HG03064 (cell line): ENCODE measurements at regions not wholly inside any gene's neighbourhood (a gene's known extent, or its start where the extent isn't known, plus 50 kb on each side); places are given as distances from the start of the nearest gene placed in this dataset.
"Not testable (repeated sequence)": the region's sequence is repeated elsewhere in the genome, so short reads cannot be mapped to it uniquely, and the experiment has no call there.

Experiments used
- ATAC-seq: cut with Tn5 transposase; IDR thresholded peaks from one replicate; pipeline ENCODE4 v1.9.1; 2021; ENCODE audit warnings: low read depth; ENCODE audit not compliant: unreplicated experiment

DNA sequence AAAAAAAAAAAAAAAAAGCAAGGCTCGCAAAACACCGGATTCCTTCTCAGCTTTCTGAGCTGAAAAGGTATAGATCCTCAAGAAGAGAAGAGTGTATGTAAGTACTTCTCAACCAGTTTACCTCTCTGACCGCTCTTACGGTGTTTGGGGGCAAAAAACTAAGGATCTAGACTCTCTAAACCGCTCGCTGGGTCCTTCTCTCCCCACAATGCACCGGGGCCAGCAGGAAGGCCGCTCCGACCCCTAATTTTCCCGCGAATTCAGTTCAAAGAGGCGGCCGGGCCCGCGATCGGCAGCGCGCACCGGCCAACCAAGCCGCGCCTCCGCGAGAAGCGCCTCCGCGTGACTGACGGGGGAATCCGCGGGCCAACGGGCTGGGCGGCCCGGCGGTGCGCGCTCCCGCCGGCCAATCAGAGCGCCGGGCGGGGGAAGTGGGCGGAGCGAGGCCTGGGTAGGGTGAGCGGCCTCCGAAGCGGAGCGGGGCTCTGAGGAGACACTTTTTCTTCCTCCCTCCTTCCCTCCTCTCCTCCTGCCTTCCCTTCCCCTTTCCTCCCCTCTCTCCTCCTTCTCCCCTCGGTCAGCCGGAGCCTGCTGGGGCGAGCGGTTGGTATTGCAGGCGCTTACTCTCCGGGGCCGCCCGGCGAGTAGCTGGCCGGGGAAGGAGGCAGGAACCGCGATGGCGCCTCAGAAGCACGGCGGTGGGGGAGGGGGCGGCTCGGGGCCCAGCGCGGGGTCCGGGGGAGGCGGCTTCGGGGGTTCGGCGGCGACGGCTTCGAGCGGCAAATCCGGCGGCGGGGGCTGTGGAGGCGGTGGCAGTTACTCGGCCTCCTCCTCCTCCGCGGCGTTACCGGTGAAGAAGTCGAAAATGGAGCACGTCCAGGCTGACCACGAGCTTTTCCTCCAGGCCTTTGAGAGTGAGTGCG, 93.0 kb downstream of the CRLF3 start:
- ATAC-seq: peak; percentile 88

DNA sequence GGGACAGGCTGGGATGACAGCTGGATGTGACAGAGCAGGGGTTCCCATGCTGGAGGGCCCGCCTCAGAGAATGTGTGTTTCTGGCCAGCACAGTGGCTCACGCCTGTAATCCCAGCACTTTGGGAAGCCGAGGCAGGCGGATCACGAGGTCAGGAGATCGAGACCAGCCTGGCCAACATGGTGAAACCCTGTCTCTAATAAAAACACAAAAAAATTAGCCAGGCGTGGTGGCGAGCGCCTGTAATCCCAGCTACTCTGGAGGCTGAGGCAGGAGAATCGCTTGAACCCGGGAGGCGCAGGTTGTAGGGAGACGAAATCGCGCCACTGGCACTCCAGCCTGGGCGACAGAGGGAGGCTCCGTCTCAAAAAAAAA, 93.7 kb downstream of the CRLF3 start:
- not testable (repeated sequence) for ATAC-seq

DNA sequence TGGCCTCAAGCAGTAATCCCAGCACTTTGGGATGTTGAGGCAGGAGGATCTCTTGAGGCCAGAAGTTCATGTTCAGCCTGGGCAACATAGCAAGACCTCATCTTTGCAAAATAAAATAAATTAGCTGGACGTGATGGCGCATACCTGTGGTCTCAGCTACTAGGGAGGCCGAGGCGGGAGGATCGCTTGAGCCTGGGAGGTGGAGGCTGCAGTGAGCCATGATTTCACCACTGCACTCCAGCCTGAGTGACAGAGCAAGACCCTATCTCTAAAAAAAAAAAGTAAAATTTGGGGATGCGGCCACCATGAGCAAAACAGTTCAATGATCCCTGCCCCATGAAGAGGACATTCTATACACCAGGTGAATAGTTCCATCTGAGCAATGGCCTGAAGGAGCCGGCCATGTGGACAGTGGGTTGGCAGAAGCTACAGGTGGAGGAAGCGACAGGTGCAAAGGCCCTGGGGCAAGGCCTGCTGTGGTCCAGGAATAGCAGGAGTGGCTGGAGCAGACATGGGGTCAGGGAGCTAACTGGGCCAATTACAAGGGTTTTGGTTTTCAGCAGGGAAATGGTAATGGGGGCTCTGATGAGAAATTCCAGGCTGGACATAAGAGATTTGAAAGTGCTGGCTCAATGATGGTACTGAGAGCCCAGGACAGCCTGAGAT, 94.2 kb downstream of the CRLF3 start:
- ATAC-seq: not testable (repeated sequence)

DNA sequence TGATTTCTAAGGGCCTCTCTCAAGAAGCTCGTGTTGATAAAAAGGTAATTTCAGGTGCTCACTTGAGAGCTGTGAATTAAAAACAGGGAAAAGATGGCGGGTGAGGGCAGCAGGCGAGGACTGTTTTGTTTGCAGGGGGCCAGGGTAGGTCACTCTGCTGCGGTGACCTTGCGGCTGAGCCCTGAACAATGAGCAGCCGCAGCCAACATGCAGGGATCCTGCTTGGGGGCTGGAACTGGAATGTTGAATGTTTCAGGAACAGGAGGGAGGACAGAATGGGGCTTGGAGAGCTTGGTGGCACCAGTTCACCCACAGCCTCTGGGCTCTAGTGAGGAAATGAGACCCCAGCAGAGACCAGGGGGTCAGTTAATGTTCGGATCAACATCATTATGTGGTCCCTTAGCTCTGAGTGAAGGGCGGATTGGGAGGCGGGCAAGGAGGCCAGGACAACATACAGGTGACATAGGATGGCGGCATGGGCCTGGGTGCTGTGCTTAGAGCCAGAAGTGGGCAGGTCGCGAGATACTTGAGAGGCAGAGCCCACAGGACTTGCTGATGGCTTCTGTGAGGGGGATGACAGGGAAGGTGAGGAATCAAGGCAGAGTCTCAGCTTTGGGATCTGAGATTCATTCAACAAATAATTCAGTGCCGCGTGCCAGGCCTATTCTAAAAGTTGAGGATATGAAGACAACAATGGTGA, 94.9 kb downstream of the CRLF3 start:
- not testable (repeated sequence) for ATAC-seq

DNA sequence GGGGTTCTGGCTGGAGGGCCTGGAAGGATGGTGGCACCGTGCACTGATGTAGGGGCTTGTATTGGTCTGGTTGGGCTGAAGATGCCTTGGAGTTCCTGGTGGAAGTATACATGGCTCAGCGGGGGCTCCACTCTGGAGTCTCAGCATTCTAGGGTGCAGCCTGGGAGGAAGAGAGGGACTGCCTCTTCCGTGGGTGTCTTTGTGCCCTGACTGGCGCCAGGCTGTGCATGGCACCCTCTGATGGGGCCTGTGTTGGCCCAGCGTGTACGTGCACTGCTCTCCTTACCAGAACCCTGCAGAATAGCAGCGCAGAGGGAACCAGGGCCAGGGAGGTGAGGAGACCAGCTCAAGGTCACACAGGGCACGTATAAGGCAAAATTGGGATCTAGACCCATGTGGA, 97.0 kb downstream of the CRLF3 start:
- ATAC-seq: not testable (repeated sequence)

DNA sequence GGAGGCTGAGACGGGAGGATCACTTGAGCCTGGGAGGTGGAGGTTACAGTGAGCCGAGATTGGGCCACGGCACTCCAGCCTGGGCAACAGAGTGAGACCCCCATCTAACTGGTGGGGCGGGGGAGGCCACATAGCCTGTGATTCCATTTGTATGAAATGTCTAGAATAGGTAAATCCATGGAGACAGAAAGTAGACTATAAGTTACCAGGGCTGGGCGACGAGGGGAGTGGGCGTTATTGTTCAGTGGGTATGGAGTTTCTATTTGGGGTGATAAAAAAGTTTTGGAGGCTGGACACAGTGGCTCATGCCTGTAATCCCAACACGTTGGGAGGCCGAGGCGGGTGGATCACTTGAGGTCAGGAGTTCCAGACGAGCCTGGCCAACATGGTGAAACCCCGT, 97.8 kb downstream of the CRLF3 start:
- ATAC-seq: not testable (repeated sequence)

DNA sequence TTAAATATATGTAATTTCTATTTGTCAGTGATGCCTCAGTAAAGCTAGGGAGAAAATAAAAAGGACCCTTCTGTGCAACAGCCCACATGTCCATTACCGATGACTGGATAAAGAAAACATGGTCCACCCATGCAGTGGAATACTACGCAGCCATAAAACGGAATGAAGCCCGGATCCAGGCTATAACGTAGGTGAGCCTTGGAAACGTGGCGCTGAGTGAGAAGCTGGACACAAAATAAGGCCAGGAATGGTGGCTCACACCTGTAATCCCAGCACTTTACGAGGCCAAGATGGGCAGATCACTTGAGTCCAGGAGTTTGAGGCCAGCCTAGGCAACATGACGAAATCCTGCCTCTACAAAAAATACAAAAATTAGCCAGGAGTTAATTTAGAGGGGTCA, 98.2 kb downstream of the CRLF3 start:
- not testable (repeated sequence) for ATAC-seq

DNA sequence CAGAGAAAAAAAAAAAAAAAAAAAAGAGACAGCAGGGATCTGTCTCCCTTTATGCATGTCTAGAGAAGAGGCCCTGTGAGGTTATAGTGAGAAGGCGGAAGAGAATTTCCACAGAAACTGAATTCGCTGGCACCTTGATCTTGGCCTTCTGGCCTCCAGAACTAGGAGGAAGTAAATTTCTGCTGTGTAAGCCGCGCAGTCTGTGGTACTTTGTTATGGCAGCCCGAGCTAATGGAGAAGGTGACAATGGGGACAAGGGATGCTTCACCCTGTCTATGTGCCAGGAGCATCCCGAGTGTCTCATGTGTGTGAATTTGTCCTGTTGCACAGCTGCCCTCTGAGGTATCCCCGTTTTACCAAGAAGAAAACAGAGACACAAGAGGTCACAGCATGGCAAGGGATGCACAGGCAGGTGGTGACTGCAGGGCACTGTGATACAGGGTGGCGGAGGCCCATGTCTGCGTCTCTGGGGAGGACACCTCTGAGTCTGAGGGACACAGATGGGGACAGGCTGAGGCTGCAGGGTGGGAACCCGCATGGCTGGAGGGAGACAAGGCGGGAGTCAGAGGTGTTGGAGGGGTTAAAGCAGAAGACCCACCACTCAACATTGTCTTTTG, 100.3 kb downstream of the CRLF3 start:
- ATAC-seq: not testable (repeated sequence)

DNA sequence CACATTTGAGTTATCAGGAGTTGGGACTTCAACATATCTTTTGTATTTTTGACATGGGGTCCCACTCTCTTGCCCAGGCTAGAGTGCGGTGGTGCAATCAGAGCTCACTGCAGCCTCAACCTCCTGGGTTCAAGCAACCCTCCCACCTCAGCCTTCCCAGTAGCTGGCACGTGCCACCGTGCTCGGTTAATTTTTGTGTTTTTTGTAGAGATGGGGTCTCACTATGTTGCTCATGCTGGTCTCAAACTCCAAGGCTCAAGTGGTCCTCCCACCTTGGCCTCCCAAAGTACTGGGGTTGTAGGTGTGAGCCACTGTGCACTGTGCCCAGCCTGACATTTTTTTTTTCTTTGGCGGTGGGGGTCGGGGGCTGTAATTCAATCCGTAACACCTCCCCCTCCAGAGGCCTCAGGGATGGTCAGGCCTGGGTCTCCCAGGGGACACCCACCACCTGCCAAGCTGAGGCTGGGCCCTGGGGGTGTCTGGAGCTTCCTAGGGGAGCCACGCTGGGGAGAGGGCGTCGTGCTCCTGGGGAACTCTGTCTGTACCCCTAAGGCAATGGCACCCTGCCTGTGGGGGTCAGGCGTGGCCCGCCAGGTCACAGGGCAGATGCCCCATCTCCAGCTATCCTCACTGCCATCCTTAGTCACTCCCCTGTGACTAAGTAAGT, 102.2 kb downstream of the CRLF3 start:
- not testable (repeated sequence) for ATAC-seq

DNA sequence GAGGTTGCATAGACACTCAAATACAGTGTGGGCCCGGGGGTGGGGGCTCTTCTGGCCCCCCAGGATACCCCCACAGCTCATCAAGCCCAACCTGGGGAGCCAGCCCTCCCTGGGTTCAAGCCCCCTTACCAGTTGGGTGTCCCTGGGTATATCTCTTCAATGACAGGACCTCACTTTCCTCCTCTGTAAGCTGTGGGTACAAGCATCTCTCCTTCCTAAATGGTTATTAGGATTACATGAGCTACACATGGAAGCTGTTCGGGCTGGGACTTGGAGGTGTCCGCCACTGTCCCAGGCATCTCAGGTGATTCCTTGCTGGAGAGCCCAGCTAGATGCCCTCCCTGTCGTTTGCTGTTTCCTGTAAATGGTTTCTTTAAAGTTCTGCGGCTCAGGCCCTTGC, 103.5 kb downstream of the CRLF3 start:
- not testable (repeated sequence) for ATAC-seq

DNA sequence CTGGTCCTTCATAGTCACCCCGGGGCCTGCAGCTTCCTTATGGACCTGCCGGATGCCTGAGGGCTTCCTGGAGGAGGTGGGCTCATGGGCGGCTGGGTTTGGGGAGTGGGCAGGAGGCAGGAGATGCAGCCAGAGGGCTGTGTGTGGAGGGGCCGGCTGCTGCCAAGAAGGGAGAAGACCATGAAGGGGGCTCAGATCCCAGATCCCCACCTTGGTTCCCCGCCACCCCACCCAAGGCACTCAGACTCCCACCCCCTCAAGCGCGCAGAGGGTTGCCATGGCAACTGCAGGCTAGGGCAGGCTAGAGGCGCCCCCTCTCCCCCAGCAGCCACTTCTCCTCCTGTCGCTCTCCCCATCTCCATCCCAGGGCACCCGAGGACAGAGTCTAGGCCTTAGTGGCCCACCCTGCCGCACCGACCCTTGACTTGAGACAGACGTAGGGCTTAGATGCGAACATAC, 104.5 kb downstream of the CRLF3 start:
- no peak for ATAC-seq

DNA sequence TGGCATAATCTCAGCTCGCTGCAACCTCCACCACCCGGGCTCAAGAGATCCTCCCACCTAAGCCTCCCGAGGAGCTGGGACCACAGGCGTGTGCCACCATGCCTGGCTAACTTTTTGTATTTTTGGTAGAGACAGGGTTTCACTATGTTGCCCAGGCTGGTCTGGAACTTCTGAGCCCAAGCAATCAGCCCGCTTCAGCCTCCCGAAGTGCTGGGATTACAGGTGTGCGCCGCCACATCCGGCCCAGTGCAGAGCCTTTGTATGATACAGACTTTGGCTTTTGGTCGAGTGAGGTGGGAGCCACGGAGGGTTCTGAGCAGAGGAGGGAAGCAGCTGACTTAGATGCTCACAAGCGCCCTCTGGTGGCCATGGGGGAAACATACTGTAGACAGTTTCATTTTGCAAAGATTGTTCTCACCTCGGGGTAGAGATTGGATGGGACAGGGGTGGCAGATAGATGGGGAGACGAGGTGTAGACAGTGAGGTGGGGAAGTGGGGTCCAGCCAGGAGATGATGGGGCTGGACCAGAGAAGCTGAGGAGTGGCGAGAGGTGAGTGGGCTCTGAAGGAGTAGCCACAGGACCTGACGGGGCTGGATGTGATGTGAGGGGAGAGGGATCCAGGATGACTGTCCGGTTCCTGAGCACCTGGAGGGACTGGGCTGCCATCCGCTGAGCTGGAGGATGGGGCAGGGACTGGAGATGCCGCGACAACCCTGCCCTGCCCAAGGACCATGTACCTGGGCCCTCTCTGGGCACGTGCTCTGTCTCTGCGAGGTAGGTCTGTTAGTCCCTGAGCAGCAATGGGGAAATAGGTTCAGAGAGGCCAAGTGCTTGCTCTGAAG, 105.1 kb downstream of the CRLF3 start:
- ATAC-seq: not testable (repeated sequence)

DNA sequence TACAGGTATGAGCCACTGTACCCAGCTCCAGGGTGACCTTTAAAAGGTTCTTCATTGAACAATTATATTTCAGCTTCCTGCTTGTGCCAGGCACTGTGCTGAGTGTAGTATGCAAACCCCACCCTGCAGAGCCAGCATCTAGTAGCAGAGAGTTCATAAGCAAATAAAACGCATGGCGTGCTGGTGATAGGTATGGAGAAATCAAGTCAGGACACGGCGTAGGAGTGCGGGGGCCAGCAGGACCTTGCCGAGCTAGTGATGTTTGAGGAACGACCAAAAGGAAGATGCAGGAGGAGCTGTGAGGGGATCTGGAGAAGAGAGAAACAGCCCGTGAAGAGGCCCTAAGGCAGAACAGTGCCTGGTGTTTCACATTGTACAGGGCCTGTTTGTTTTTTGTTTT, 105.8 kb downstream of the CRLF3 start:
- not testable (repeated sequence) for ATAC-seq

DNA sequence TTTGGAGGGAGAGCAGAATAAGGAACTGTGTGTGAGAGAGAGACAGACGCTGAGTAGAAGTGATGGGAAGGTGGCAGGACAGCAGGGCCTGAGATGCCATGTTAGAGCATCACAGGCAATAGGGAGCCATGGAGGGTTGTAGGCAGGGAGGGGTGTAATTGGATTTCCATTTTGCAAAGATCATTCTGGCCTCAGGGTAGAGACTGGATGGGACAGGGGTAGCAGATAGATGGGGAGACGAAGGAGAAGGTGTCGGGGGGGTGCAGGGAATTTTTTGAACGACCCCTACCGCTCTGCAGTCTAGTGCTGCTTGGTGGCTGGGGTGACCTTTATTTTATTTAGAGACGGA, 106.4 kb downstream of the CRLF3 start:
- ATAC-seq: not testable (repeated sequence)

DNA sequence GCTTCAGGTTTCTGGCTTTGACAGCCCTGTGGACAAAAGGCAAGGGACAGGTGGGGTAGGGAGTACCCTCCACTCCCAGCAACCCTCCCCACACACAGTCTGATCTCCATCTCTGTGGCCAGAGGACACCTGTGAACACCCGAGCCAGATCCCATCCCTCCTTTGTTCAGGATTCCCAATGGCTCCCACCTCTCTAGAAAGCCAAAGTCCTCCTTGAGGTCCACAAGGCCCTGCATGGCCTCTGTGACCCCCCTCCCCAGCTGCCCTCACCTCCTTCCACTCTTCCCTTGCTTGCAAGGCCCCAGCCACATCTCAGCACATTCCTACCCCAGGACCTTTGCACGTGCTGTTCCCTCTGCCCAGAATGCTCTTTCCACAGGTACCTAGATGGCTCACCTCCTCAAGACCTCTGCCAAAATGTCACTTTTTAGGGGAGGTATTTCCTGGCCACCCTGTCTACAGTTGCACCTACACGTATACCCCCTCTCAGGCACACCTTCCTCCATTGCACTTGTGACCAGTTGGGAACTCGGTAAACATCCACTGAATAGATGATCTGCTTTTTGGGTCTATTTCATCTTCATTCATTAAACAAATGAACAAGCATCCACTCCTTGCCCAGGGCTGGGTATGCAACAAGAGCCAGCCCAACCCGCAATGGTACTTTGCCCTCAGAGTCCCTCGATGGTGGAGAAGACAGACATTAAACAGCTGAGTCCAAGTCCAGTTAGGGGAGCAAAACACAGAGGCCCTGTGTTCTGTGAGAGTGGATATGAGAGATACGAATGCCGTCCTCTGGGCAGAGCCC, 107.0 kb downstream of the CRLF3 start:
- ATAC-seq: no peak

DNA sequence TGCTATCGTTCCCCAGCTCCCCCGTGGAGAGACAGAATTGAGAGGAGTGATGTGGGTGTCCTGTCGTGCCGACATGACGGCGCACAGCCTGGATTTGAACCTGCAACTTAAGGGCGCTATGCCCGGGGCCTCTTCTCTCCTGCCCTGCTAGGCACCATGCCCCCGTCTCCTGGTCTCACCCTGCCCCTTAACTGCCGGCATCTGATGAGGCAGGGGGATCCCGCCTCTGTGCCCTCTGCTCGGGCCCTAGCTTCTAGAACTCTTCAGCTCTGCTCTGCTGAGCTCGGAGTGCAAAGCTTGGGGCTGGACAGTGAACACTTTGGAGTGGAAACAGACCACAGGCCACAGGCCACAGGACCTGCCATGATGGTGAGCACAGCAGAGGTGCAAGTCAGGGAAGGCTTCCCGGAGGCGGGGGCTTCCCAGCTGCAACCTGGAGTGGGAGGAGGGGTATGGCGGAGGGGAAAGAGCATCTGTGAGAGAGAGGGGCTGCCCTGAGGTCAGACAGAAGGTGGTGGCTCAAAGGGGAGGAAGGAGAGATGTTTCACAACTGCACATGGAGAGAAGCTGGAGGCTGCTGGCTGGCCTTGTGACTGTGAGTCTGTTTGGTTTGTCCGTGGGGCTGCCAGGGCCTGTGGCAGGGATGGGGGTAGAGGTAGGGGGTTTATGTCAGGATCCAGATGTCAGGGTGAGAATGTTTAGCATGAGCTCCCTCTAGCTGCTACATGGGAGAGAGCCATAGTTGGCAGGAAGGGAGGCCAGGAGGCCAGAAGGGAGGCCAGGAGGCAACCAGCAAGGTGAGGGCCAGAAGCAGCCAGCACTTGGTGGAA, 107.8 kb downstream of the CRLF3 start:
- ATAC-seq: no peak

DNA sequence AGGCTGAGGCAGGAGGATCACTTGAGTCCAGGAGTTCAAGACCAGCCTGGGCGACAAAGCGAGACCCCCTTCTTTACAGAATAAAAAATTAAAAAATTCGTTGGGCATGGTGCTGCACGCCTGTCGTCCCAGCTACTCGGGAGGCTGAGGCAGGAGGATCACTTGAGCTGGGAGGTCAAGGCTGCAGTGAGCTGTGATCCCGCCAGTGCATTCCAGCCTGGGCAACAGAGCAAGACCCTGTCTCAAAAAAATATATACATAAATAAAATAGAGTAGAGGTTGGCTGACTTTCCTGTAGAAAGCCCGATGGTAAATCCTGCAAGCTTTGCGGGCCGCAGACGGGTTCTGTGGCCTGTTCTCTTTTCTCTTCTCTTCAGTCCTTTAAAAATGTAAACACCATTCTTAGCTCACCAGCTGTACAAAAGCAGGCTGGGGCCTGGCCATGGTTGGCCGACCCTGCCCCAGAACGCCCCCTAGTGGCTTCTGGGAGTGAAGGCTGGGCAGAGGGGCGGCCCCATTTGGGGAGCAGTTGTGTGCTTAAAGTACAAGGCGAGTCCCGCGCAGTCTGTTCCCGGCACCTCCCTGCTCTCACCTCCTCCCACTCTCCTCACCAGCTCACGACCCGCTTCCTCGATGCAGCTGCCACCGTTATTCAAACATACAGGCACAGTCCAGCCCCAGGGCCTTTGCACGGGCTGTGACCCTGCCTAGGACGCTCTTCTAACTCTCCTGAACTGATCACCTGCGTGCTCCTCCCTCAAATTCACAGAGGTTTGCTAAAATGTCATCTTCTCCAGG, 109.5 kb downstream of the CRLF3 start:
- ATAC-seq: not testable (repeated sequence)
